HG03039 (cell line): ENCODE measurements at regions not wholly inside any gene's neighbourhood (a gene's known extent, or its start where the extent isn't known, plus 50 kb on each side); places are given as distances from the start of the nearest gene placed in this dataset.
"Not testable (repeated sequence)": the region's sequence is repeated elsewhere in the genome, so short reads cannot be mapped to it uniquely, and the experiment has no call there.

Experiments
- ATAC-seq: cut with Tn5 transposase; IDR thresholded peaks from one replicate; pipeline ENCODE4 v1.9.1; 2021; ENCODE audit warnings: mild to moderate bottlenecking, moderate library complexity; ENCODE audit not compliant: unreplicated experiment

GRCh38 chr20:12068121-12068520 is 150.4 kb downstream of the BTBD3 start:
- no peak for ATAC-seq

- ATAC-seq: no peak
Measured at GRCh38 chr20:12069181-12069580, 151.5 kb downstream of the BTBD3 start.

- no peak for ATAC-seq
Measured at GRCh38 chr20:12072221-12072953, 154.7 kb downstream of the BTBD3 start.

DNA sequence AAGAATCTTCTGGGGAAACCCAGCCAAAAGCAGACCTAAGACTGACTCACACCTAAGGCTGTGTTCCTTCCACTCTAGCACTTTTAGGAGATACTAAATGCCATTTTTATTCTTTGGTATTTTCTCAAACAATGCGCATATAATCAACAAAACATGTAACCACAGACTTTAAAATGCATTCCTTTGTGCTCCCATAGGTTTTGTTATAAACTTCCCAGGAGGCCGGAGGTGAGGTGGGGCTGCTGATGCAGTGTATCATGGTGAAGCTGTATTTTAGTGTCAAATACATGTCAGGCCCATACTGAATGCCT is 155.2 kb downstream of the BTBD3 start:
- no peak for ATAC-seq

DNA sequence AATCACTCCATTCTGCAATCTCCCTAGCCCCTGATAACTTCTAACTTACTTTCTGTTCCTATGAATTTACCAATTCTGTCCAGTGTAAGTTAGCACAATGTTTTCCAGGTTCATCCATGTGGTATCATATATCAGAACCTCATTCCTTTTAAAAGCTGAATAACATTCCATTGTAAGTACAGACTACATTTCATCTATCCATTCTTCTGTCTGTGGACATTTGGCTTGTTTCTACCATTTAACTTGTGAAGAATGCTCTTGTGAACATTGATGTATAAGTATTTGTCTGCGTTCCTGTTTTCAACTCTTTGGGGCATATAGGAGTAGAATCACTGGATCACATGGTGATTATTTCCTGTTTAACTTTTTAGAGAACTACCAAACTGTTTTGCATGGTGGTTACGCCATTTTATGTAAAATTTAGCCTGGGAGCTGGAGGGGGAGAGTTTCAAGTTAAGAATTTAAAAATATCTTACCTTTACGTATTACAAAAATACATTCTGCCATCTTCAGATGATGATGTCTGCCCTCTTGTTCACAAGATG is 156.5 kb downstream of the BTBD3 start:
- no peak for ATAC-seq

DNA sequence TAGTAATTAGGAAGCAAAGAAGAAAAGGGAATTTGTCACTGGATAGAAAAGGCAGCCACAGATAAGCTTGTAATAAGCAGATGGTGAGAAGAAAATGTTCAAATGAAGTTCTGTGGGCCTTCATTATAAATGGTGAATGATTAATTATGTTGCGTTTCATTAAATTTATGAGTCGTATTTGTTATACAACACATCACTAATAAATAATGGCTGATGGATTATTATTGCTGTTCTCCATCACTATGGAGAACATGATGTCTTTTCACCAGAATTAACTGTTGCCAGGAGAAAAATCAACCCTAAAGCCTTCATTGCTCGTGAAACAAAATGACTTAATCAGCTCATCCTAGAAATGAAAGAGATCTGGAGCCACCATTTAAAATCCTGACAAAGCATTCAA is 158.5 kb downstream of the BTBD3 start:
- ATAC-seq: no peak

- no peak for ATAC-seq
Measured at GRCh38 chr20:12077875-12078274, 160.2 kb downstream of the BTBD3 start.

DNA sequence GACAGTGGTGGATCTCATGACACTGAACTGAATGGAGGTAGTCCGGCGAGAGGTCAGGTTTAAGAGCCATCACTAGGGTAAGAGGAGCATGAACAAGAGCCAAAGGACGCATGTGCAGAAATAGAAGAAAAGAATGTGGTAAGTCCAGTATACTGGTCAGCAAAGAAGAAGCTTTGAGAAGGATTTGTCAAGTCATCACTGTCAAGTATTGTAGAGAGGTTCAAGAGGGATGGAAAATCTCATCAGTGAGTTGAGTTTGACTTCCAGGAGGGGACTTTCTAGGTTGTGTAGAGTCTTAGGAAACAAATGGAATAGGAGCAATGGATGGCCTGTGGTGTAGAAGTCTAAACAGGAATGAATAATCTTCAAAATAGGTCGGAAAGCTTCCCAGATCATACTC is 161.8 kb downstream of the BTBD3 start:
- no peak for ATAC-seq

GRCh38 chr20:12083269-12083668 is 165.6 kb downstream of the BTBD3 start:
- no peak for ATAC-seq

GRCh38 chr20:12084482-12084881 is 166.8 kb downstream of the BTBD3 start:
- ATAC-seq: no peak

- no peak for ATAC-seq
Measured at GRCh38 chr20:12086359-12086758, 168.7 kb downstream of the BTBD3 start.

GRCh38 chr20:12090920-12091319 is 173.2 kb downstream of the BTBD3 start:
- ATAC-seq: no peak

DNA sequence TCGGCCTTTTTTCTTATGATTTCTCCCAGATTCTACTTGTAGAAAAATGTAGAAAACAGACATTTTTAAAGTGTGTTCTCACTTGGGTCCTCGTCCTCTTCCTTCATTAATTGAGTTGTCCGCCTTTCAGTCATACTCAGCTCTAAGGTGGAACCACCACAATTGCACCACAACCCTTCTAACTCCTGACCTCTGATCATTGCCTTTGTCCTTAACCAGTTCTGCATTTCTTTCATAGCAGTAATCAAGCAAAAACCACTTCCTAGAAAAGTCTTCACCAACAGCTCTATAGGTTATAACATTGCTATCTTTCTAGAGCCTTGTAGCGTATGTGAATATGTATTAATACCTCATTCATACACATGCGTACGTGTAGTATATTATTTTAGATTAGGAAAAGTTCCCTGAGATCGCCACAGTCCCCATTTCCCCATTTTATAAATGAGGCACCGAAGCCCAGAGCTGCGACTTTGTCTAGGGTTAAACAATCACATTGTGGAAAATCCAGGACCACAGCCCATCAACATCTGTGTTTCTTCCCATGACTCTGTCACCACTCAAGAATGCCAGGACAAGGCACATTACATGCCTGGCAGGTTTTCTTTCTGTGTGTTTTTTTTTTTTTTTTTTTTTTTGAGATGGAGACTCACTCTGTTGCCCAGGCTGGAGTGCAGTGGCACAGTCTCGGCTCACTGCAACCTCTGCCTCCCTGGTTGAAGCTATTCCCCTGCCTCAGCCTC is 175.5 kb downstream of the BTBD3 start:
- ATAC-seq: no peak

DNA sequence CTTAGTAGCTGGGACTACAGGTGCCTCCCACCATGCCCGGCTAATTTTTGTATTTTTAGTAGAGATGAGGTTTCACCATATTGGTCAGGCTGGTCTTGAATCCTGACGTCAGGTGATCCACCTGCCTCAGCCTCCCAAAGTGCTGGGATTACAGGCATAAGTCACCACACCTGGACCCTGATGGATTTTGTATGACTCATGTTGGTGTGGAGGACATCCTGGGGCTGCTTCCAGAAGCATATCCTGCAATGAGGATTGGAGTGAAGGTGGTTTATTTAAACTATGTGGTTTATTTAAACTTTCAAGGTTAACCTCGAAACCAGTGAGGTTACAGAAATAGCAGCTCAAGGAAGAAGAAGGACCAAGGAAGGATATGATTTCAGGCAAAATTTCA is 176.1 kb downstream of the BTBD3 start:
- not testable (repeated sequence) for ATAC-seq

- no peak for ATAC-seq
Measured at GRCh38 chr20:12095180-12095920, 177.7 kb downstream of the BTBD3 start.

DNA sequence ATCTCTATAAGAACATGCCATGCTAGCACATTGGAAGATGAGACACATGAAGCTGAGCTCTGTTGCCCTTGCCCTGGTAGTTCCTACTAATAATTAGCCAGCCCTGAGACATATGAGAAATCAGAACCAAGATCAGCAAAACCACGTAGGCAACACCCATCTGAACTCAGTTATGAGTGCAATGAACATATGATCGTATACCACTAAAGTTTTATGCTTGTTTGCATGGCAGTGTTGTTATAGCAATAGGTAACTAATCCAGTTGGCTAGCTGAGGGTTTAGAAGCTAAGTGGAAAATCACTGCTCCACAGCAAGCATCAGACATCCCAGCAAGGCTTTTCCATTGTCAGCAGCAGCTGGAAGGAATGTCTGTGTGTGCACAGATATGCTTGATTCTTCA is 180.7 kb downstream of the BTBD3 start:
- no peak for ATAC-seq

DNA sequence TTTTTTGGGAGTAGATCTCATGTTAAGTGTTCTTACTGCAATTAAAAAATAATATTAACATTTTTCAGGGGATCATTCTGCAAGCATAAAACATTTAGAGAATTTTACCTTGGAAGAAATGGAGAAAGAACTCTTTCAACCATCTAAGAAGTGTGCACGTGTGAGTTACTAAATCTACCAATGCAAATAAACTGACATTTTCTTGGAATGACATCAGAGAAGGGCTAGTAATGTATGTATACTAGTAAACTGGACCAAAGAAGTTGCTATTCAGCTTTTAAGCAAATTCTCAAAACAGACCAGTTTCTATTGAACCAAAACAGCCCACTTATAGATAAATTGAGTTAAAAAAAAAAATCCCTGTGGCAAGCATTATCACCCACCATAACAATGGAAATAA is 191.2 kb downstream of the BTBD3 start:
- ATAC-seq: no peak

DNA sequence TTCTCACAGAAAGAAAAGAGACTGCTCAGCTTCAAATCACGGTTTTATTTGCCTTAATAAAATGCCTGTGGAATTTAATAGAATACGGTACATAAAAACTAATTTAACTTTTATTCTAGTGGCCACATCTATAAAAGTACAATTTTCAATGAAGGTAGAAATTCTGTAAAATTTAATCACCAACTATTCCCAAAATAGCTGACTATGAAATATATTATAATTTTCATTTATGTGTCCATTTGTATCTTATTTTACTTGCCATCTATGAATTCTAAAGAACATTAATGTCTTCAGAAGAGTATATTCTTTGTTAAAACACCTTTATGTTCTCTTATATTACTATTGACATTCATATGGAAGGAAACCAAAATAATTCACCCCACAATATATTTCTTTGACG is 192.6 kb downstream of the BTBD3 start:
- no peak for ATAC-seq

DNA sequence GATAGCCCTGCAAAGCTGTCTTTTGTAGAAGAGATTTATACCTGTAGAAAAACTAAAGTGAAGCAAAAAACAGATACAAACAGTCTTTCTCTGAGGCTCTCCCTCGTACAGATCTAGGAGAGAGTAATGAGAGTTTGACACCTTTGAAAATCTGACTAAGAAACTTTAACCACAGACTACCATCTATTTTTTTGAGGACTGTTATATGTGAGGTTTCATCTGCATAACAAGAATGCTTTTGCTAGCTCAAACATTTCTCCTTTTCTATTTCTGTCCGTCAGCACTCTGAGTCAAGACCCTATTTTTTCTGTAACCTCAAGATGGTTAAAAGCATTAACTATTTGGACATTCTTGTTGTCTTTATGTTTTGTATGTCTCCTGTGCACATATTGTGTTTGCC is 193.0 kb downstream of the BTBD3 start:
- ATAC-seq: no peak

GRCh38 chr20:12111431-12112088 is 193.9 kb downstream of the BTBD3 start:
- no peak for ATAC-seq

GRCh38 chr20:12112089-12112474 is 194.4 kb downstream of the BTBD3 start:
- no peak for ATAC-seq
